ENCODE measurements at regions not wholly inside any gene's neighbourhood (a gene's known extent, or its start where the extent isn't known, plus 50 kb on each side); places are given as distances from the start of the nearest gene placed in this dataset.

GRCh38 chr3:154969366-154969765 lies 110.8 kb upstream of the MME start:
- TF ChIP-seq EZH2 (IDR thresholded peaks at IDR 0.05; ENCODE audit: insufficient read depth, low read length) (no peak), CTCF (IDR thresholded peaks at IDR 0.05; ENCODE audit: insufficient read depth, low read depth, low read length) (no peak)

All from astrocyte (in vitro differentiated cells and primary cell).